ENCODE measurements at regions not wholly inside any gene's neighbourhood (a gene's known extent, or its start where the extent isn't known, plus 50 kb on each side); places are given as distances from the start of the nearest gene placed in this dataset.

DNA sequence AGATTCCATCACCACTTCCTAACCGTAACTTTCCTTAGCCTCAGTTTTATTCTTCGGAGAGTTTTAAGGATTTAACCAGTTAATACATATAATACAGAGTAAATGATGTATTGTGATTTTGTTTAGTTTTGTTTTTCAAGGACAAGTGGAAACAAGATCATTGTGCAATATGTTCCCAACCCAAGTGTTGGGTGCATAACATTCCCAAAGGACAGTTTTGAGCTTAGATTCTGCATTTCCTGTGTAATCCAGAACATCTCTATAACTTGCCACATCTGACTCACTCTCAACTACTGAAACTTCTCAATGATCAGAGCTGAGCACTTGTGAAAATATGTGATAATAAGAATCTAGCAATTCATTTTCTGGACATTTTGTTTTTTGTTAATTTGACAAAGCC, 466.1 kb upstream of the PPP2R3A start:
- H3K27me3 Mint-ChIP-seq (ENCODE audit: unreplicated experiment) = peaks cover 4% of the 10 kb centered on the region
- TF ChIP-seq, protein P1, sequence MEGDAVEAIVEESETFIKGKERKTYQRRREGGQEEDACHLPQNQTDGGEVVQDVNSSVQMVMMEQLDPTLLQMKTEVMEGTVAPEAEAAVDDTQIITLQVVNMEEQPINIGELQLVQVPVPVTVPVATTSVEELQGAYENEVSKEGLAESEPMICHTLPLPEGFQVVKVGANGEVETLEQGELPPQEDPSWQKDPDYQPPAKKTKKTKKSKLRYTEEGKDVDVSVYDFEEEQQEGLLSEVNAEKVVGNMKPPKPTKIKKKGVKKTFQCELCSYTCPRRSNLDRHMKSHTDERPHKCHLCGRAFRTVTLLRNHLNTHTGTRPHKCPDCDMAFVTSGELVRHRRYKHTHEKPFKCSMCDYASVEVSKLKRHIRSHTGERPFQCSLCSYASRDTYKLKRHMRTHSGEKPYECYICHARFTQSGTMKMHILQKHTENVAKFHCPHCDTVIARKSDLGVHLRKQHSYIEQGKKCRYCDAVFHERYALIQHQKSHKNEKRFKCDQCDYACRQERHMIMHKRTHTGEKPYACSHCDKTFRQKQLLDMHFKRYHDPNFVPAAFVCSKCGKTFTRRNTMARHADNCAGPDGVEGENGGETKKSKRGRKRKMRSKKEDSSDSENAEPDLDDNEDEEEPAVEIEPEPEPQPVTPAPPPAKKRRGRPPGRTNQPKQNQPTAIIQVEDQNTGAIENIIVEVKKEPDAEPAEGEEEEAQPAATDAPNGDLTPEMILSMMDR (IDR thresholded peaks at IDR 0.05; ENCODE audit: unreplicated experiment) = no peak
- DNase-seq (ENCODE audit: low spot score) = no peak
- no peaks in the 10 kb centered on the region for H3K4me1 Mint-ChIP-seq (ENCODE audit: unreplicated experiment)
- H3K36me3 Mint-ChIP-seq (ENCODE audit: low read depth, unreplicated experiment) = no peaks in the 10 kb centered on the region
- H3K4me3 Mint-ChIP-seq (ENCODE audit: unreplicated experiment) = no peak overlapping the region
- H3K27ac Mint-ChIP-seq (ENCODE audit: unreplicated experiment) = no peak overlapping the region
- H3K9me3 Mint-ChIP-seq (ENCODE audit: unreplicated experiment) = no peaks in the 10 kb centered on the region

DNA sequence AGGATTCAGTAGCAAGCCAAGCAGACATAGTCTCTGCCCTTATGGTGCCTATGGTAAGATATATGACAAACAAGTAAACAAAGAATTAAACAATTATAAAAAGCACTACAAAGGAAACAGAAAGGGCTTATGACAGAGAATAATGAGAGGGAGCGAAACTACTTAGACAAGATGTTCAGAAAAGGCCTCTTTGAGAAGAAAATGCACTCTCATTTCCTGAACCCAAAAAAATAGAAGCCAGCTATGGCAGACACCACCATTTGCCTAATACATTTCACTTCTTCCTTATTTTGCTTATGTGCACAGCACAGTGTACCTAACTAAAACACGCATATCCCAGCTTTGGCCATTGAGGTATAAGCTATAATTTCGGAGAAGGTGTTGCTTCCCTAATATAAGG, 465.5 kb upstream of the PPP2R3A start:
- Mint-ChIP-seq H3K27me3 (ENCODE audit: unreplicated experiment) (peaks cover 4% of the 10 kb centered on the region), H3K4me1 (ENCODE audit: unreplicated experiment) (no peaks in the 10 kb centered on the region), H3K36me3 (ENCODE audit: low read depth, unreplicated experiment) (no peaks in the 10 kb centered on the region), H3K27ac (ENCODE audit: unreplicated experiment) (no peak overlapping the region), H3K4me3 (ENCODE audit: unreplicated experiment) (no peak overlapping the region), H3K9me3 (ENCODE audit: unreplicated experiment) (no peaks in the 10 kb centered on the region)
- TF ChIP-seq, protein P1 (IDR thresholded peaks at IDR 0.05; ENCODE audit: unreplicated experiment) = no peak
- no peak for DNase-seq (ENCODE audit: low spot score)

DNA sequence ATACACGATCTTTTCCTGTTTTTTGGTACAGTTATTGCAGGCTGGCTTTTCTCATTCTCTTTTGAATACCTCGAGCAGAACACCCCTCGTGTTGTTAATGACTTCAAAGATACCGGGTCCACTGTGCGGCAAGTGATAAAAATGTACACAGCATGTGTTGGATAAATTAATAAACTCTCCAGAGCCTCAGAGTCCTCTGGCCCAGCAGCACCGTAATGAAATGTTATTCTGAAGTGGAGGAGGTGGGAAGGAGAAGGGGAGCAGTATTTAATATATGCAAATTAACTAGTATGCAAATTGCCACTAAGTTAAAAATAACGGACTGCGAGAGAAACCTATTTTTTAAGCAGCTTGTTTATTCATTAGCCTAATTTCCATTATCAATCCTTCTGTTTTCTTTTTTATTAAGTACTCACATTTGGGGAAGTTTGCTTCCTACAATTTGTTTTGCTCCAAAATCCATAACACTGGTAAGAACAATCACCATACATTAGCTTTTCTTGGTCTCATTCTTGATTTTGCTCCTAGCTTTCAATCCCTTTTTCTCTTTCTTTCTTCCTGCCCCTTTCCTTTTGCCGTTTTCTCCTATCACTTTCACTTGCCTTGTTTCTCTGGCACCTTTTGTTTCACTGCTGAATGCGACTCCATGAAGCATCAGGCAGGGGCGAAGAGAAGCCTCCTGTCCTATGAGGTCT, 462.3 kb upstream of the PPP2R3A start:
- Mint-ChIP-seq H3K36me3 (ENCODE audit: low read depth, unreplicated experiment) (no peaks in the 10 kb centered on the region), H3K27ac (ENCODE audit: unreplicated experiment) (no peak overlapping the region), H3K27me3 (ENCODE audit: unreplicated experiment) (peaks cover 4% of the 10 kb centered on the region), H3K4me3 (ENCODE audit: unreplicated experiment) (no peak overlapping the region), H3K4me1 (ENCODE audit: unreplicated experiment) (no peaks in the 10 kb centered on the region), H3K9me3 (ENCODE audit: unreplicated experiment) (no peaks in the 10 kb centered on the region)
- TF ChIP-seq, protein P1 (IDR thresholded peaks at IDR 0.05; ENCODE audit: unreplicated experiment) = no peak
- no peak for DNase-seq (ENCODE audit: low spot score)

DNA sequence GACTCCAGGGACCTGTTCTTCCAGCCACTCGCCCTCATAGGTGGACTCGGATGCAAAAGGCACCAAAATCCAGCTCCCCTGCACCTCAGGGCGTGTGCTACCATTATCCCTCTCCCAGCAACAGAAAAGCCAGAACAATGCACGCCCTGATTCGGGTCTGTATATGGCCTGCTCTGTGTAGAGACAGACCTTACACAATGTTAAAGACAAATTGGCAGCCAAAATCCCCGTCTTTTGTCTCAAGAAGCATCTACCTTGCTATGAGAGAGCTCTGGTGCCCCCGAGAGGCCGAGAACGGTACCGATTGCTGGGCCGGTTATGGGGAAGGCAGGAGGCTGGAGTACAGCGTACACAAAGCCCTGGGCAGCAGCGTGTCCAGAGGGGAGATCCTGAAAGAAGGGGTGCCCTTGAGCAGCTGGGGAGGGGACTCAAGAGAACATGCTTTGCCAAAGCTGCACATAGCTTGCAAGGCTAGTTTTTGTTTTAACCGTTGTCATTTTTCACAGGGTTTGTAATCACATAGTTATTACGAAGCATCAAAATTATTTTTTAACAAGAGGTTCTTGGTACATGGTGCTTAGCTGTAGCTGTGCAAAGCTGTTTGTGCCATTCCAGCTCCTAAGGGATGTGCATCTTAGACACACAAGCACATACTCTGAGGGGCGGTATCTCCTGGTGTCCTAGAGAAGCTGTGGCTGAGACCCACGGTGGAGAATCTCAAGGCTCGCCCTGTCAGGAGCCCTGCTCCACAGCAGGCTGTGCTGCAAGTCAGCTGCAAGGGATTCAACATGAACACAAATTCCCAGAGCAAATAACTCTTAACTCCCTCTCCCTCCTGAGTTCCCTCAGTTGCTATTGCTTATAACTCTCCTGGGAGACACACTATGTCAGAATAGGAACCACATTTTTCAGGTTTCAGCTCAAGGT, 461.5 kb upstream of the PPP2R3A start:
- Mint-ChIP-seq H3K27me3 (ENCODE audit: unreplicated experiment) (peaks cover 4% of the 10 kb centered on the region), H3K27ac (ENCODE audit: unreplicated experiment) (no peak overlapping the region), H3K9me3 (ENCODE audit: unreplicated experiment) (no peaks in the 10 kb centered on the region), H3K4me1 (ENCODE audit: unreplicated experiment) (no peaks in the 10 kb centered on the region), H3K36me3 (ENCODE audit: low read depth, unreplicated experiment) (no peaks in the 10 kb centered on the region), H3K4me3 (ENCODE audit: unreplicated experiment) (no peak overlapping the region)
- DNase-seq (ENCODE audit: low spot score) = peak; percentile 92
- TF ChIP-seq, protein P1 (IDR thresholded peaks at IDR 0.05; ENCODE audit: unreplicated experiment) = peak; percentile 59

Data from endothelial cell (in vitro differentiated cells).